Prostate gland (tissue), 2 donors: ENCODE measurements at regions not wholly inside any gene's neighbourhood (a gene's known extent, or its start where the extent isn't known, plus 50 kb on each side); places are given as distances from the start of the nearest gene placed in this dataset.
"Not testable (repeated sequence)": the region's sequence is repeated elsewhere in the genome, so short reads cannot be mapped to it uniquely, and the experiment has no call there.

Experiments
- DNase-seq: peaks from one replicate; pipeline ENCODE4 v3.0.0-alpha.2; 2019; ENCODE audit warnings: low spot score
- H3K27ac ChIP-seq, 2 donors: fragments of 200-600 bp; sonication (generic); 2 replicates each; pipeline ENCODE4 v1.5.1; 2017 to 2019
- H3K27me3 ChIP-seq: fragments of 200-600 bp; sonication (generic); replicated peaks from 2 replicates; pipeline ENCODE4 v1.5.1; 2019; ENCODE audit not compliant: insufficient read depth
- H3K36me3 ChIP-seq, 2 donors: fragments of 200-600 bp; sonication (generic); 1 replicate in 1 of 2; 2 replicates in 1 of 2; pipeline versions ENCODE4 v1.5.1 to v1.8.1; 2017 to 2019
- H3K4me1 ChIP-seq: fragments of 200-600 bp; sonication (generic); replicated peaks from 2 replicates; pipeline ENCODE4 v1.5.1; 2019
- H3K4me3 ChIP-seq, 2 donors: fragments of 200-600 bp; sonication (generic); 2 replicates each; pipeline ENCODE4 v1.5.1; 2017 to 2019
- H3K9me3 ChIP-seq: fragments of 200-600 bp; sonication (generic); 2 replicates; pipeline ENCODE4 v1.5.1; 2017
- POLR2A ChIP-seq: fragments of 450-650 bp; IDR thresholded peaks from one replicate; pipeline ENCODE4 v1.6.1; 2016; ENCODE audit warnings: antibody characterized with exemption, mild to moderate bottlenecking
- POLR2AphosphoS5 ChIP-seq: sonication (generic); formaldehyde crosslinking; IDR thresholded peaks from one replicate; pipeline ENCODE4 v1.6.1; 2017; ENCODE audit warnings: antibody characterized with exemption
- WGBS: methylation state at CpG from one replicate; pipeline ENCODE4 v1.1.5; 2018; 5-methylcytosine and 5-hydroxymethylcytosine counted together
- intact Hi-C: fragments of 100-400 bp; cut with DNase I; formaldehyde crosslinking; loops from one replicate; pipeline ENCODE4 v1.14.2; 2022
- TF ChIP-seq, protein P1 (sequence below), 4 experiments: fragments of 200-600 bp in 2 of 4; fragments of 450-650 bp in 2 of 4; sonication (generic) in 2 of 4; IDR thresholded peaks; 1 replicate in 3 of 4; 2 replicates in 1 of 4; pipeline ENCODE4 v1.5.1; 2016 to 2019; ENCODE audit warnings: antibody characterized with exemption in 4 of 4, mild to moderate bottlenecking in 2 of 4, moderate library complexity in 2 of 4

DNA sequence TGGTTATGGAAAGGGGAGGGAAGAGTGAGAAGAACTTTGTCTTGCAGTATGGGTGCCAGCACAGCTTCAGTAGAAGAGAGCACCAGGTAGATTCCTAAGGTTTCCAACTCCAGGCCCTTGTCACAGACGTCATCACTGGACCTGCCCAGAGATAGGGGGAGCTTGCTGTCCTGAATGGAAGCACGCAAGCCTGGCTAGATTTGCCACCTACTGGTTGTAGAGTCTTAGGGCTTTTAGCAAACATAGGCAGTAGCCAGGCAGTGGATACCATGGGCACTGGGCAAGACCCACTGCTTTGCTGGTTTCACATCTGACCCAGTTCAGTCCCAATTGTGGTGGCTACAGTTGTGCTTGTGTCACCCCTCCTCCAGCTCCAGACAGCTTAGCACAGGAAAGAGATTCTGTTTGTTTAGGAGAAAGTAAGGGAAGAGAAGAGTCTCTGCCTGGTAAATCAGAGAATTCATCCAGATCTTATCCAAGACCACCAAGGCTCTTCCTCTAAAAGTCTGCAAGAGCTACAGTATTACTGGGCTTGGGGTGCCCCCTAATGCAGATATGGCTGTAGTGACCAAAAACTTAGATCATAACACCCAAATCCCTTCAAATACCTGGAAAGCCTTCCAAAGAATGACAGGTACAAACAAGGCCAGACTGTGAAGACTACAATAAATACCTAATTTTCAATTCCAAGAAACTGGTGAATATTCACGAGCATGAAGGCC, 158.9 kb downstream of the HINT1 start:
- H3K36me3 ChIP-seq = no peaks in the 10 kb centered on the region
- no peak for TF ChIP-seq POLR2A
- no peak for TF ChIP-seq POLR2AphosphoS5
- TF ChIP-seq, protein P1, sequence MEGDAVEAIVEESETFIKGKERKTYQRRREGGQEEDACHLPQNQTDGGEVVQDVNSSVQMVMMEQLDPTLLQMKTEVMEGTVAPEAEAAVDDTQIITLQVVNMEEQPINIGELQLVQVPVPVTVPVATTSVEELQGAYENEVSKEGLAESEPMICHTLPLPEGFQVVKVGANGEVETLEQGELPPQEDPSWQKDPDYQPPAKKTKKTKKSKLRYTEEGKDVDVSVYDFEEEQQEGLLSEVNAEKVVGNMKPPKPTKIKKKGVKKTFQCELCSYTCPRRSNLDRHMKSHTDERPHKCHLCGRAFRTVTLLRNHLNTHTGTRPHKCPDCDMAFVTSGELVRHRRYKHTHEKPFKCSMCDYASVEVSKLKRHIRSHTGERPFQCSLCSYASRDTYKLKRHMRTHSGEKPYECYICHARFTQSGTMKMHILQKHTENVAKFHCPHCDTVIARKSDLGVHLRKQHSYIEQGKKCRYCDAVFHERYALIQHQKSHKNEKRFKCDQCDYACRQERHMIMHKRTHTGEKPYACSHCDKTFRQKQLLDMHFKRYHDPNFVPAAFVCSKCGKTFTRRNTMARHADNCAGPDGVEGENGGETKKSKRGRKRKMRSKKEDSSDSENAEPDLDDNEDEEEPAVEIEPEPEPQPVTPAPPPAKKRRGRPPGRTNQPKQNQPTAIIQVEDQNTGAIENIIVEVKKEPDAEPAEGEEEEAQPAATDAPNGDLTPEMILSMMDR (IDR thresholded peaks at IDR 0.05) = no peak

DNA sequence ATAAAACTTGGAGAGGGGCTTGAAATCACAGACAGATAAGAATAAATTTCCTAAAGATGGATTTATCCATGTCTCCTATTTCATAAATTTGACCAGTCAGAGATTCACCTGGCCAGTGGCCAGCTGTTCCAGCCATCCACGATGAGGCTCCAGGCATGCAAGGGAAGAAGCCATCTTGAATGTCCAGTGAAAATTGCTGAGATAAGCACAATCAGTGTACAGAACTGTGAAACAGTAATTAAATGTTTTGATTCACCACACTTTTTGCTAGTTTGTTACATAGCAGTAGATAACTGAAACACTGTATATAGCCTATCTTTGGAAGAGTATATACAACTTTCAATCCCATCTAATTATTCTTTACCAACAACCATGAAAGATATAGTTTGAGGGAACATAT, 163.5 kb downstream of the HINT1 start:
- no peaks in the 10 kb centered on the region for H3K9me3 ChIP-seq
- no peaks in the 10 kb centered on the region for H3K4me1 ChIP-seq
- no peak for DNase-seq
- H3K27ac ChIP-seq = no peak overlapping the region
- TF ChIP-seq POLR2A = no peak
- TF ChIP-seq, protein P1 (IDR thresholded peaks at IDR 0.05) = no peak
- no peak for TF ChIP-seq POLR2AphosphoS5
- no peaks in the 10 kb centered on the region for H3K36me3 ChIP-seq
- H3K4me3 ChIP-seq = no peak overlapping the region
- intact Hi-C loops = no loop called here
- H3K27me3 ChIP-seq = no peaks in the 10 kb centered on the region
- 63% methylated on average over 1 of the region's 1 CpG for WGBS

More for the DNA sequence above, 158.9 kb downstream of the HINT1 start:
- H3K4me1 ChIP-seq = no peaks in the 10 kb centered on the region
- intact Hi-C loops = no loop called here
- DNase-seq = no peak
- WGBS = 64% methylated on average over 3 of the region's 3 CpGs
- H3K27me3 ChIP-seq = no peaks in the 10 kb centered on the region
- H3K9me3 ChIP-seq = no peaks in the 10 kb centered on the region
- H3K4me3 ChIP-seq = no peak overlapping the region
- no peak overlapping the region for H3K27ac ChIP-seq

DNA sequence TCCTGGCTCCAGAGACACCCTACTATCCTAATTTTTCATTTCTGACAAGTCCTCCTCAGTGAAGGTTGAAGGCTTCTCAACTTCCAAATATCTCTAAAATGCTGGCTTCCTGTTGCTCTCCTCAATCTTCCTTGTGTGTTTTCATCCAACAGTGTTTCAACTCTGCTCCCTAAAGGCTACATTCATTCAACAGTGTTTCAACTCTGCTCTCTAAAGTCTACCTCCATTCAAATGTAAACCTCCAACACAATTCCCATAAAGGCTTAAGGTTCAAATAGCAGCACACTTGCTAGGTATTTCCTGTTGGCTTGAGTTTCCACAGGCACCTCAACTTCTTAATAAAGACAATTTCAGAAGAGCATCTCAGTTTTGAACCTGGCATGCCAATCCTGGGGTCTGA, 164.8 kb downstream of the HINT1 start:
- H3K27me3 ChIP-seq = no peaks in the 10 kb centered on the region
- no peaks in the 10 kb centered on the region for H3K9me3 ChIP-seq
- H3K4me1 ChIP-seq = no peaks in the 10 kb centered on the region
- no peak overlapping the region for H3K4me3 ChIP-seq
- TF ChIP-seq POLR2A (no peak), POLR2AphosphoS5 (no peak)
- TF ChIP-seq, protein P1 (IDR thresholded peaks at IDR 0.05) = no peak
- DNase-seq = no peak
- H3K27ac ChIP-seq = no peak overlapping the region
- intact Hi-C loops = no loop called here
- no peaks in the 10 kb centered on the region for H3K36me3 ChIP-seq

DNA sequence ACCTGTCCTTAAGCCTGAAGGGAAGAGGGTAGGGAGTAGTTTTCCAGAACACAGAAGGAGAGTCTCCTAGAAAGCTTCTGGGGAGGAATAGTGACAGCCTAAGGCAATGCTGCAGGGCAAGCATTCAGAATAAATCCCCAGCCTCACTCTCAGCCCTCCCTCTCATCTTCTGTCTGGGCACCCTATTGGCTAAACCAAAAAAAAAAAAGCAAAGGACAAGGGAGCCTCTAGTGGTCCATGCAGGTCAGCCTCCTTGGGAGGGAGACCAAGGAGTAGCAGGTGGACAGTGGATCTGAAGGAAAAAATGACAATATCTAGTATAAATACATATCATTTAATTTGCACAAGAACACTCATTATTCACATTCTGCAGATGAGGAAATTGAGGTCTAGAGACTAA, 168.3 kb downstream of the HINT1 start:
- intact Hi-C loops, H3K4me1 ChIP-seq, H3K4me3 ChIP-seq, H3K9me3 ChIP-seq, H3K36me3 ChIP-seq, H3K27ac ChIP-seq, H3K27me3 ChIP-seq, DNase-seq: not testable (repeated sequence)

DNA sequence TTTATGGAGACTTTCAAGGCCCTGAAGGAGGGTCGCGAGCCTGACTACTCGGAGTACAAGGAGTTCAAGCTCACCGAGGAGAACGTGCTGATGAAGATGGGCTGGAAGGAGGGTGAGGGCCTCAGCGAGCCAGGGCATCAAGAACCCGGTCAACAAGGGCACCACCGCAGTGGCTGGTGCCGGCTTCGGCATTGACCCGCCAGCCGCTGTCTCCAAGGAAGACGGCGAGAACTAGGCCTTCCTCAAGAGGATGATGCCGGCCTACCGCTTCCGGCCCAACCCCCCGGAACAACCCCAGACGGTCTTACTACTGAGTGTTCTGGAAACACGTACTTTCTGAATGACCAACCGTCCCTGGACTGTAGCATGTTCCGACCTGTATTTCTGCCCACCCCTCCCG, 169.2 kb downstream of the HINT1 start:
- Histone ChIP-seq H3K9me3 (no peaks in the 10 kb centered on the region), H3K4me3 (no peak overlapping the region), H3K4me1 (no peaks in the 10 kb centered on the region), H3K27me3 (no peaks in the 10 kb centered on the region), H3K27ac (no peak overlapping the region), H3K36me3 (no peaks in the 10 kb centered on the region)
- DNase-seq = no peak
- intact Hi-C loops = no loop called here
- TF ChIP-seq POLR2A (no peak), POLR2AphosphoS5 (no peak)
- TF ChIP-seq, protein P1 (IDR thresholded peaks at IDR 0.05) = no peak
- WGBS = 94% methylated on average over 23 of the region's 23 CpGs
